ENCODE measurements at regions not wholly inside any gene's neighbourhood (a gene's known extent, or its start where the extent isn't known, plus 50 kb on each side); places are given as distances from the start of the nearest gene placed in this dataset.

DNA sequence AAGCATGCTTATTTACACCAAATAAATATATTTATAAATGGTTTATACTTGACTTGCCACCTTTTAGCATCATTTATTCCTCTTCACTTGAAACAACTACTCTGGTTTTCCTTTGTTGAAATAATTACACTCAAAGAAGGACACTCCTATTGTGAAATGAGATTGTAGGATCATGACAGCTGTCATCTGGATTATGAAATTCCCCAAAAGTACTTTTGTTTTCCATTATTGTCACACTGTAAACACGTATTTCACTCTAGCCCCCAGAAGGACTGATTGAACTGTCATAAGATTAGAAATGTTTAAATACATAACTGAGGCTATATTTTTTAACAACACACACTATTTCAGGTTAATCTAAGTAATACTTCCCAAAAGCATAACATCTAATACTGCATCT lies 593.8 kb downstream of the LRRIQ3 start:
- TF ChIP-seq, protein P1, sequence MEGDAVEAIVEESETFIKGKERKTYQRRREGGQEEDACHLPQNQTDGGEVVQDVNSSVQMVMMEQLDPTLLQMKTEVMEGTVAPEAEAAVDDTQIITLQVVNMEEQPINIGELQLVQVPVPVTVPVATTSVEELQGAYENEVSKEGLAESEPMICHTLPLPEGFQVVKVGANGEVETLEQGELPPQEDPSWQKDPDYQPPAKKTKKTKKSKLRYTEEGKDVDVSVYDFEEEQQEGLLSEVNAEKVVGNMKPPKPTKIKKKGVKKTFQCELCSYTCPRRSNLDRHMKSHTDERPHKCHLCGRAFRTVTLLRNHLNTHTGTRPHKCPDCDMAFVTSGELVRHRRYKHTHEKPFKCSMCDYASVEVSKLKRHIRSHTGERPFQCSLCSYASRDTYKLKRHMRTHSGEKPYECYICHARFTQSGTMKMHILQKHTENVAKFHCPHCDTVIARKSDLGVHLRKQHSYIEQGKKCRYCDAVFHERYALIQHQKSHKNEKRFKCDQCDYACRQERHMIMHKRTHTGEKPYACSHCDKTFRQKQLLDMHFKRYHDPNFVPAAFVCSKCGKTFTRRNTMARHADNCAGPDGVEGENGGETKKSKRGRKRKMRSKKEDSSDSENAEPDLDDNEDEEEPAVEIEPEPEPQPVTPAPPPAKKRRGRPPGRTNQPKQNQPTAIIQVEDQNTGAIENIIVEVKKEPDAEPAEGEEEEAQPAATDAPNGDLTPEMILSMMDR (IDR thresholded peaks at IDR 0.05) = no peak
- no peak for TF ChIP-seq ZFX (IDR thresholded peaks at IDR 0.05; ENCODE audit: borderline replicate concordance)

Measured in 22Rv1 (cell line).